ENCODE measurements at regions not wholly inside any gene's neighbourhood (a gene's known extent, or its start where the extent isn't known, plus 50 kb on each side); places are given as distances from the start of the nearest gene placed in this dataset.

GRCh38 chr2:128773641-128774319 is 455.1 kb upstream of the HS6ST1 start:
- DNase-seq = no peak

- DNase-seq = no peak
These were observed 455.9 kb upstream of the HS6ST1 start for GRCh38 chr2:128774320-128775216.

GRCh38 chr2:128775217-128775913 is 456.7 kb upstream of the HS6ST1 start:
- no peak for DNase-seq

GRCh38 chr2:128775914-128776285 is 457.2 kb upstream of the HS6ST1 start:
- DNase-seq = no peak

DNA sequence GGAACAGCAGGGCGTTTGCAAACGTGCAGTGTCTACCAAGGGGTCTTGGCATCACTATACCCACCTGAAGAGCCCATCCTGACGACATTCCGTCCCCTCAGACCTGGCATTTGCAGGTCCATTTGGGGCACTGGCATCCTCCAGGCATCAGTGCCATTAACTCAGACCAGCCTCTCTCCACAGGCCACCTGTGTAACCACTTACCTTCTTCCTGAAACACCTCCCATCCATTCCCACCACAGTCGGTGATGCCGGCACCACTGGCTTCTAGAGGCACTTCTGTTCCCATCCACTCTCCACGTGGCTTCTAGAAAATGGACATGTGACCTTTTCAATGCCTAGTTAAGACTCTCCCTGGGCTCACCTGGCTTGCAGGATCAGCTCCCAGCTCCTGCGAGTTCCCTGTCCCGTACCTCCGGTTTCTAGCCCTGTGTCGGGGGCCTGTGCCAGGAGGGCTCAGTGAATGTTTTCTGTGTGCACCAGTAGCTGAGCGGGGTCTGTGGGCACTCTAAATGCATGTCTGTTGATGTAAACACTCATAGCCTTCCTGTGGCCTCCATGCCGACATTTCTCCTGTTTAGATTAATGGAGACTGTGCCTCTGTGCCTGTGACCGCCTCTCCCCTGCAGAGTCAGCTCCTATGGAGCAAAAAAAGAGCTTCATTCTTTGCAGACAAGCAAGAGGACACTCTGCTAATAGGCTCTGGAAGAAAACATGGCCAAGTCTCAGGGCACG is 458.0 kb upstream of the HS6ST1 start:
- DNase-seq = no peak

DNA sequence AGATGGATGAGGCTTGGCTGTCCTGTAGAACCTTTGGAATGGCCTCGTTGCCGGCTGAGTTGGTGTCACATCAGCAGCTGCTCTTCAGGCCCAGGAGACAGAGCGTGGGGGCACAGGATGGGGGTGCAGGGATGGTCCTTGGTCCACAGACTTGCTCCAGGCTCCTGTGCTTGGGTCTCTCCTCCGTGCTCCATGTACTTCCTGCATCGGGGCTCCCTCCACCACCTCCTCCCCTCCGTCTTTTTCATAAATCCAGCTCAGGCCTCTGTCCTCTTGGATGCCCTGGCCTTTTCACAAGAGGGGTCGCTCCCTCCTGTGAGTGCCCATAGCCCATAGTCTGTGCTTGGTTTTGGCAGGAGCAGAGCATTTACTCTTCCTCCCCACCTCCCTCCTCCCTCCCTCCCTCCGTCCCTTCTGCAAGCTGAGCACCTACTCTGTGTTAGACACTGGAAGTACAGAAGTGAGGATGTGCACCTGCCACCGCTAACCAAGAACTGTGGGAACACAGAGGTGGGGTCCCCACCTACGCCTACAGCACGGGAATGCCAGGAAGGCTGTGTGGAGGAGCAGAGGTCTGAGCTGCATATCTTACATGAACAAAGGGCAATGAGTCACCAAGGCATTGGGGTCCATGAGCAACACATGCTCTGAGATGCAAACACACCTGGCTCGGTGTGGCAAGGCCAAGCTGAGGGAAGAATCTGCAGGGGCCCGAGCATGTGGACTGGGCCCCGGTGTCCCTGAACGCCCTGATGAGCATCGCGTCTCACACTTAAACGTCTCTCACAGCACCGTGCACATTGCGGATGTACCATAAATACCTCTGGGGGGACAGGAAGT is 458.7 kb upstream of the HS6ST1 start:
- no peak for DNase-seq

- DNase-seq = no peak
These were observed 460.2 kb upstream of the HS6ST1 start for GRCh38 chr2:128778843-128779242.

DNA sequence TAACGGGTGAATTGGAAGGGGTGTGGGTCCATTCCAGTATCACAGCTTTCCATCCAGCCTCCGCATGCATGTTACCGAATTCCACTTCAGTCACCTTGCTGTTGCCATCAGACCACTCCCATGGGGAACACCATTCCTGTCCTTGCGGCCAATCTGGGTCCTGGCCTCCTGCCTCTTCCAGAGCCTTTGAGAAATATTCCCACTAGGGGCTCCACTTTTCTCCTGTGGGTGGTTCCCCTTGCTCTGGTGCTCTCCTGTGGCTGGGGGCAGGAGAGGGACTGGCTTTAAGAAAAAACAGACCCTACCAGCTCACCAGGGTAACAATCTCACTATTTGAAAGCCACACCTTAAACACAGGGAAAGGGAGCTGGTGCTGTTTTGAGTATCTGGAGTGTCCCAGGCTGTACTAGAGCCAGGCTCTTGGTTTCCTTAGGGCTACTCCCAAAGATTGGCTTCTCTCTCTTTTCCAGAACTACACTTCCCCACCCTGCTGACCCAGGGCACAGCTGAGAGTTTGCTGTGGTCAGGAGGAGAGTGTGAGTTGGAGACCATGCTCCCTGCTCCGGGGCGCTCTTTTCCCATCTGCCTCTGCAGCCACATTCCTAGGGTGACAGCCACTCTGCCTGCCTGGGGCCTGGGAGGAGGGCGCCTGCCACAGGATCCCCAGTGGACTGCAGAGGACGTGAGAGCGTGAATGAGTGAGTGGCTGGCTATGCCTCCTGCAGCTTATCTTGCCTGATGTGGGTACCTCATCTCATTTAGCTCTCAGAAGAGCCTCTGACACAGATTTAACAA is 460.8 kb upstream of the HS6ST1 start:
- DNase-seq = no peak

- DNase-seq = no peak
These were observed 461.9 kb upstream of the HS6ST1 start for GRCh38 chr2:128780434-128781080.

GRCh38 chr2:128781166-128781565 is 462.5 kb upstream of the HS6ST1 start:
- no peak for DNase-seq

DNA sequence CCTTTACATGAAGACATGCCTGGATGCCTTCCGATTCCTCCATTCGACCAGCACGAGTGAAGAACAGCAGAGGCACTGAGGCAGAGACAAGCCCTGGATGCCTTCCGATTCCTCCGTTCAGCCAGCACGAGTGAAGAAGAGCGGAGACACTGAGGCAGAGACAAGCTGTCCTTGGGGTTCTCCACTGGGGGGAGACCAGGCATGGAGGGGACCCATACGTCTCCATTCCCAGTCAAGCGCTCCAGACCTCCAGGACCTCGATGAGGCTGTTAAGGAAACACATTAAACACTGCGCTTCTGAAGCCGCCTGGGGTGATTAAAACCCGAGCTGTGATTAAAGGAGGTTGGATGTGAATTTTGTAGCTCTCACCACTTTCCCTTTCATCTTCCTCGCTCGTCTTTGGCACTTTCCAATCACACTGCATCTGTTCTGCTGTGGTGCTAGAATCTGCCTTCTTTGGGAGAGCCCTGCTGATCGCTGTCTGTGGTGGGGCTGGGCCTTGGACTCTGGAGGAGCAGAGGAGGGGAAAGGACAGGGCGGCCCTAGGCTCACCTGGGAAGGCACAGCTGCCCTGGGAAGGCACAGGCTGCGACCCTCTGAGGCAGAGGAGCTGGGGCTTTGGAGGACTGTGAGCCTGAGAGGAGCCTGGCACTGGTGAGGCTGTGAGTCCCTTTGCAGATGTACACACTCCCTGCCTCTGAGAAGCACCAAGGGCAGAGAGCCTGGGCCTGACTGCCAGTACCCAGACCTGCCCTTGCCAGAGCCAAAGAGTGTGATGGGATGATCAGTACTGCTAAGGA is 463.1 kb upstream of the HS6ST1 start:
- DNase-seq = no peak

GRCh38 chr2:128782411-128783192 is 463.9 kb upstream of the HS6ST1 start:
- DNase-seq = no peak

DNA sequence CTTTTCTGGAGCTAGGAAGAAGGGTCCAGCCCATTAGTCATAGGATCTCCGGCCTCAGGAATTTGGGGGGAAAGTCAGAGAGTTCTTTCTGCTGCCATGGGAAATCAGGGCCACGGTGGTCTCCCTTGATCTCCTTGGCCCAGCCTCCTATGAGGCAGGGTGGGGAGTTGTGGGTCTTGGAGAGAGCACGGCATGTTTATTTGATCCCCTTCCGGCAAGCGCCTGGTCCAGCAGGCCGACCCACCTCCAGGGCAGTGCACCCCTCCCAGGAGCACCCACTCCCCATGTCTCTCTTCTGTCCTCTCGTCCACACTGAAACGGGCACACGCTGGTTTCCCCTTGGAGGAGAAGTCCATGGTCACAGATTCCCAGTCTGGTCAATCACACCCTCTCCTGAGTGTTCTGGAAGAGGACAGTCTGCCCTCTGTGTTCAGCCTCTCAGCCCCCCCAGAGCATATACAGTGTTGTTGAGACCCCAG is 464.6 kb upstream of the HS6ST1 start:
- no peak for DNase-seq

DNA sequence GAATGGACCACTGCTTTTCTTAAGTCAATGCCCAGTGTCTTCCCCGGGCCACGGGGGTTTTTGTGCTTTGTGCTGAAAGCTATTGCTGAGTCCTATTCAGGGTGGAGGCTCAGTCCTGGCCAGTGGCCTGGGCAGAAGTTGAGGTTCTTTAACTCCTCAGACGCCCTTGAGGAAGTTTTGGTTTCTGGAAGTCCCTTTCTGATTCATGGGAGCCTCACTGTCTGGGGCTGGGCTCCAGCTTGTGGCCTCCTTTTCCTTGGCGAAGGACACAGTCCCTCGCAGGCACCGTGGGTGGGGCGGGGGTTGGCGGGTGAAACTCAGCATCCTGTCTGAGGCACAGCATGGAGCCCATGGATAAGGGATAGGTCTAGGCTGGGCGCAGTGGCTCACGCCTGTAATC is 465.2 kb upstream of the HS6ST1 start:
- DNase-seq = no peak

- DNase-seq = no peak
These were observed 466.1 kb upstream of the HS6ST1 start for GRCh38 chr2:128784626-128785306.

GRCh38 chr2:128786316-128786715 is 467.6 kb upstream of the HS6ST1 start:
- no peak for DNase-seq

- DNase-seq = no peak
These were observed 468.2 kb upstream of the HS6ST1 start for GRCh38 chr2:128786741-128787478.

All from NCI-H1417 treated with DMSO at 0.1 percent for 48 hours (cell line).